GM18868 (cell line): ENCODE measurements at regions not wholly inside any gene's neighbourhood (a gene's known extent, or its start where the extent isn't known, plus 50 kb on each side); places are given as distances from the start of the nearest gene placed in this dataset.
A peak's percentile ranks its signal among the peaks of the same experiment; 100 is the strongest.
"Not testable (repeated sequence)": the region's sequence is repeated elsewhere in the genome, so short reads cannot be mapped to it uniquely, and the experiment has no call there.

ENCODE experiments used
- ATAC-seq: cut with Tn5 transposase; IDR thresholded peaks from one replicate; pipeline ENCODE4 v1.9.1; 2021; ENCODE audit warnings: mild to moderate bottlenecking, moderate library complexity; ENCODE audit not compliant: unreplicated experiment

GRCh38 chr2:101645886-101646285 is 51.6 kb upstream of the MAP4K4 start:
- ATAC-seq, result not testable (repeated sequence)

GRCh38 chr2:101644842-101645383 is 52.6 kb upstream of the MAP4K4 start:
- ATAC-seq, result no peak

- ATAC-seq, result no peak
These were observed 54.4 kb upstream of the MAP4K4 start for GRCh38 chr2:101643004-101643524.

- no peak for ATAC-seq
These were observed 58.5 kb upstream of the MAP4K4 start for GRCh38 chr2:101638817-101639605.

DNA sequence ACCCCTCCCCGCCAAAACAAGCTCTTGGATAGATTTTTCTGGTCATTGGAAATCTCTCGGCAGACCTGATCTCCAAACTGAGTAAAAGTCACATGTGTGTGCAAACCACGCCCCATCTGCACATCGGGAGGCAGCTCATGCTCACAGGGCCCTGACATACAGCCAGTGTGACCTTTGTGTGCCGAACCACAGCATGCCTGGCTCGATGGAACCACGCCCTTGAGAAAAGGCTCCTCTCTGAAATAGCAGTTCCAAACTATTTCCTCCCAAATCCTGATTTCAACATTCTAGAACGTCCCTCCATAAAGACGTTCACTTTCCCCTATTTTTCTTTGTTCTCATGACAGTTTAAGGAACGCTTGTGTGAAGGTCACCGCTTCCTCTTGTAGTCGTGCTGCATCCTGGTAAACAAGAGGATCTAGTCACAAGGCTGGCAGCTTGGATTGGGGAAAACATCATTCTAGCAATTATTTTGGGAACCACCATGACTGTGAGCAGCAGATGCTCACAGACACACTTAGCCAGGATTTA is 59.3 kb upstream of the MAP4K4 start:
- ATAC-seq, result no peak

DNA sequence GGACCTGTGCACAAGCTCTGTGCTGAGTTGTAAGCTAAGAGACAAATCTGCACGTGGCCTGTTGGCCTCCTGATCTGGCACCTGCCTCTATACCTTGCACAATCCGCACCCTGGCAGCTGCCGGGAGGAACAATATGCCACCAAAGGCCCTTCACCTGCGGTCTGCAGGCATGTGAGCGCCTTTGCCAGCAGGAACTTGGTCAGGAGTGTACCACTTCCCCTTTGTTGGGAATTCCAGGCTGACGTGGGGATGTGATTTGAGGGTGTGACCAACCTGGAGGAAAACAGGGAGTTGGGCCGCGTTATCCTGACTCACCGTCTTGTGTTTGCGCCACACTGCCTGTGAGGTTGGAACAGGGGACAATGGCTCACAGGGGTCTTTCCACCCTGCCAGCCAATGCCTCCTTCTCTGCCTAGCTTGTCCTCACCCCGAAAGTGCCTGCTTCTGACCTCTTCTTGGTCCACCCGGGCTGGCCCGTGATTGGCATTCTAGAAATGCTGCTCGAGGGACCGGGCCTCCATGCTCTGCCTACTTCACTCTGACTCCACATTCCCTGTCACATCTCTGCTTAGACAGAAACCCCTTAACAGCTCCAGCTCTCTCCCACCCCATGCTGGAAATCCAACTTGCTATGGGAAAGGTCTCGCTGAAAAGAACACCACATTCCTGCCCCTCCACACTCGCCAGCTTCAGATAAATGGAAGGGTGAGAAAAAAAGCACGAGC is 67.1 kb upstream of the MAP4K4 start:
- no peak for ATAC-seq

DNA sequence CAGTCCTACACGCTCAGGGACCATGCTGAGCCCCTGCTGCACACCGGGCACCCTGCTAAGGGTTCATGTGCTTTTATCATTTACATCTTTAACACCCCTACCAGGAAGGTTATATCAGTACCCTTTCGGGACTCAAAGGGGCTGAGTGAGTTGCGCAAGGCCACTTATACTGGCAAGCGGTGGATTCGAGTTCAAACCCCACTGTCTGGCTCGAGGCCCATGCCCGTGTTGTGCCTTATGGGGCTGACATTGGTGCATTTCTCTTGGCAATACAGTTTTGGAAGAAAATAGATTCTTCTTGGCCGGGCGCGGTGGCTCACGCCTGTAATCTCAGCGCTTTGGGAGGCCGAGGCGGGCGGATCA is 69.5 kb upstream of the MAP4K4 start:
- ATAC-seq, result no peak

DNA sequence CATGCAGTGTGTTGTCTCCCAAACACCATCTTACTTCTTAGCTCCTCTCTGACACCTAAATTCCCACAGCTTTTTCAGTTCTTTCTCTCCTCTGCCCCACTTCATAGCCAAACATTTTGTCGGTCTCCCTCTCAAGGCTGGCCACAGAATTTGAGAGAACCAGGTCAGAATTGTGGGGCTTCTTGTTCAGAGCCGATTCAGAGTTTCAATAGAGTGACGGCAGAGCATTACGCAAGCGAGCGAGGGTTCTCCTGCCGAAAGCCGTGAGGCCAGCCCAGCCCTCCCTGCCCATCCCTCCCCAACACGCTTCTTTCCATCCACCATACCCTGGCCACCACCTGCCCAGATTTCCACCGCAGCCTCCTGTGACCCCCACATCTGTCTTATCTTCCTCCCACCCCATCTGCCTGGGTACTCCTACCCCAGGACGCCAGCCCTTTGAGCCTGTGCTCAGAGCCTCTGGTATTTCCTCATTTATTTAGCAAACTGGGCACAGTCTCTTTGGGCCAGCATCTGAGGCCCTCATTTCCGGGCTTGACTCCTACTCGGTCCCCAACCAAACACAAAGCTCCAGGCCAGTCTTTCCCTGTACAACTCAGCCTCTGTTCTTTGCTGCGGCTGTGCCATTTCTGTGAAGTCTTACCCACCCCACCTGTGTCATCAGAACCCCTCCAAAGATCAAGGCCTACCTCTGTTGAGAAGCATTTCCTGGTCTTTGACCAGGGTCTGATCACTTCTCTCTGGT is 70.0 kb upstream of the MAP4K4 start:
- ATAC-seq, result no peak

GRCh38 chr2:101625814-101626213 is 71.7 kb upstream of the MAP4K4 start:
- not testable (repeated sequence) for ATAC-seq

DNA sequence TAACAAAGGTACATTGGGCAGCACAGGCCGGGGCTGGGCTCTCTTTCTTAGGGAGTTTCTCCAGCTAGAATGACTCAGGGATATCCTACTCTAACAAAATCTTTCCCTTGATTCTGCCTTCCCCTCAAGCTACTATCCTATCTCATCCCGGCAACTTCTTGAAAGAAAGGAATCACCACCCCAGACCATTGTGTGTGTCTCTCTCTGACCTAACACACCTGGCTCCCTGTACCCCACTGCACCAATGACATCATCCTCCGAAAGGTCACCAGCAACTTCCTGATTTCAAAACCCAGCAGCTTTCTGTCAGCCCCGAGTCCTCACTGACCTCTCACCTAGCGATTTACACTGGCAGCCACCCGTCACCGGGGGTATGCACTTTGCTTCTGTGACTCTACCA is 72.1 kb upstream of the MAP4K4 start:
- ATAC-seq, result no peak

- ATAC-seq, result no peak
These were observed 72.7 kb upstream of the MAP4K4 start for GRCh38 chr2:101624706-101625332.

- peak; percentile 84 for ATAC-seq
These were observed 74.4 kb upstream of the MAP4K4 start for GRCh38 chr2:101623031-101623521.

- ATAC-seq, result peak; percentile 92
These were observed 75.1 kb upstream of the MAP4K4 start for GRCh38 chr2:101622210-101623030.

- no peak for ATAC-seq
These were observed 78.3 kb upstream of the MAP4K4 start for GRCh38 chr2:101619191-101619591.

DNA sequence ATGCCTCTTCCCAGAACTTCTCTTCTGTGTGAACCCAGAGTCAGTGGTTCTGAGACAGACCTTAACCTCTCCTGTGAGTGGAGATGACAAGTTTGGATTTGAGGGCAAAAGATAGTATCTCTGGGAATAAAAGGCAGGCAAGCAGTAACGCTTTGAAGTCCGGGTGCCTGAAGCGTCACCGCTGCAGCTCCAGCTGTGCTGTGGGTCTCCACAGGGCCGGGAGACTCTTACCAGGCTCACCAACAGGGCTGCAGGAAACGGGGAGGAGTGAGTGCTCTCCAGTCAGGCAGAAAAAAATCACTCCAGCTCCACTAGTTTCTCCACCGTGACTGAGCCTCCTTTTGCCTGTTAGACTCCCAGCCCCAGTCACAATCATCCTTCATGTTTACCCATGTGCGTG is 79.7 kb upstream of the MAP4K4 start:
- no peak for ATAC-seq

- no peak for ATAC-seq
These were observed 80.3 kb upstream of the MAP4K4 start for GRCh38 chr2:101617188-101617587.

- no peak for ATAC-seq
These were observed 83.3 kb upstream of the MAP4K4 start for GRCh38 chr2:101614127-101614759.

DNA sequence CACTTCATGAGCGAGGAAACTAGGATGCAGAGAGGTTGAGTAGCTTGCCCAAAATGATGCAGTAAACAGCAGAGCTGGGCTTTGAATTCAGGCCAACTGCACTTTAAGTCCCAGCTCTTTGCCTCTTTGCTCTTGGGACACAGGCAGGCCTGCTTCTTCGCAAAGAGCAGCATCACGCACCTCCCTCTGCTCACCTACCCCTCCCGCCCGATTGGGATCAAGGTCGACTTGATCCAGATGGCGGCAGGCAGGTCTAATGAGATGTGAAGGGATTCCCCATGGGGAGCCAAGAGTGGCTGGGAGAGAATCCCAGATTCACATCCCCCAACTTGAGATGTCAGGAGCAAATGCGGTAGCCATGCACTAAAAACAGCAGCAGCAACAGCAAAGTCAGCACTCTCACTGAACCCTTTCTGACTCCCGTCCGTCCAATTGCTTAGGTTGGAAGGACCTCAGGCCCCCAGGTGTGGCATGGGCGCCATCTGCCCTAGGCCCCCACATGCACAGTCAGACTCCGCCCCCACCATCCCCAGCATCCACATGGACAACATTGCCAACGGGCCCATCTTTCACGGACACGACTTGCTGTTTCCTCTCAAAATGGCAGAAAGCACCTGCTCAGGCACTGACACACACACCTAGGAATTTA is 84.3 kb upstream of the MAP4K4 start:
- no peak for ATAC-seq
